ENCODE measurements at regions not wholly inside any gene's neighbourhood (a gene's known extent, or its start where the extent isn't known, plus 50 kb on each side); places are given as distances from the start of the nearest gene placed in this dataset.

DNA sequence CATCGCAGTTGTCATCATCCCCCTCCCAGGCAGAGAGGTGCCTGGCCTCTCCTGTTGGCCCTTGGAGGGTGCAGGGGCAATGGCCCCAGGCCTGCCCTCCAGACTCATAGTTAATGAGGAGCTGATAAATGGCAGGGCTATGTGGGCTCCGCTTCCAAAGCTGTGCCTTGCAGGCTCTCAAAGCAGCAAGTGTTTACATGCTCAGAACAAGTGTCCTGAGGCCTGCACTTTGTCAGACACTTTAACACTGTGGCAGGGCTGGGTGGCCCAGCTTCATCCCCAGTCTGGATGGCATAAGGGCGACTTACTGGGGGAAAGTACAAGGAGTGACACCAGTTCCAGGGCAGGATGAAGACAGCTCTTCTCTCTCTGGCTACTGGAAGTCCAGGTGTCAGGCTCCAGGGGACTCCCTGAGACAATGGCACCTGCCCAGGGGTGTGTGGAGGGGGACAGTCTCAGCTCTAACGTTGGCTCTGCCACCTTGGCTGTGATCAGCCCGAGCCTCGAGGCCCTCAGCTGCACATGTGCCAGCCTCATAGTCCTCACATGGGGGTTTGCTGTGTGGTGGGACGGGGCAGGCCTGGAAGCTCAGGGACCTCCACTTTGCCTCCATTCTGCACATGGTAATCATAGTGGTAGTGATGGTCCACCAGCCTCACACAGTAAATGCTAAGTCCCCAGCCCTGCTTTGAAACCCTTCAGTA lies 153.4 kb downstream of the BARX1 start:
- no peak overlapping the region for H3K4me3 ChIP-seq
- WGBS, 2 donors (ENCODE audit: low coverage in 1 of 2), result no CpG with 5 or more reads among the region's 7 CpGs
- H3K27ac ChIP-seq, result no peak overlapping the region
- H3K27me3 ChIP-seq, result peaks cover 19% of the 10 kb centered on the region
- TF ChIP-seq, protein P1, sequence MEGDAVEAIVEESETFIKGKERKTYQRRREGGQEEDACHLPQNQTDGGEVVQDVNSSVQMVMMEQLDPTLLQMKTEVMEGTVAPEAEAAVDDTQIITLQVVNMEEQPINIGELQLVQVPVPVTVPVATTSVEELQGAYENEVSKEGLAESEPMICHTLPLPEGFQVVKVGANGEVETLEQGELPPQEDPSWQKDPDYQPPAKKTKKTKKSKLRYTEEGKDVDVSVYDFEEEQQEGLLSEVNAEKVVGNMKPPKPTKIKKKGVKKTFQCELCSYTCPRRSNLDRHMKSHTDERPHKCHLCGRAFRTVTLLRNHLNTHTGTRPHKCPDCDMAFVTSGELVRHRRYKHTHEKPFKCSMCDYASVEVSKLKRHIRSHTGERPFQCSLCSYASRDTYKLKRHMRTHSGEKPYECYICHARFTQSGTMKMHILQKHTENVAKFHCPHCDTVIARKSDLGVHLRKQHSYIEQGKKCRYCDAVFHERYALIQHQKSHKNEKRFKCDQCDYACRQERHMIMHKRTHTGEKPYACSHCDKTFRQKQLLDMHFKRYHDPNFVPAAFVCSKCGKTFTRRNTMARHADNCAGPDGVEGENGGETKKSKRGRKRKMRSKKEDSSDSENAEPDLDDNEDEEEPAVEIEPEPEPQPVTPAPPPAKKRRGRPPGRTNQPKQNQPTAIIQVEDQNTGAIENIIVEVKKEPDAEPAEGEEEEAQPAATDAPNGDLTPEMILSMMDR (IDR thresholded peaks at IDR 0.05), result no peak
- TF ChIP-seq POLR2AphosphoS5 (IDR thresholded peaks at IDR 0.05), result no peak
- no peak for TF ChIP-seq POLR2A (IDR thresholded peaks at IDR 0.05)
- no peak for ATAC-seq
- no peaks in the 10 kb centered on the region for H3K4me1 ChIP-seq
- H3K9me3 ChIP-seq, result peaks cover 0 to 17% (median 0%) of the 10 kb centered on the region in 3 donors
- no peaks in the 10 kb centered on the region for H3K36me3 ChIP-seq

DNA sequence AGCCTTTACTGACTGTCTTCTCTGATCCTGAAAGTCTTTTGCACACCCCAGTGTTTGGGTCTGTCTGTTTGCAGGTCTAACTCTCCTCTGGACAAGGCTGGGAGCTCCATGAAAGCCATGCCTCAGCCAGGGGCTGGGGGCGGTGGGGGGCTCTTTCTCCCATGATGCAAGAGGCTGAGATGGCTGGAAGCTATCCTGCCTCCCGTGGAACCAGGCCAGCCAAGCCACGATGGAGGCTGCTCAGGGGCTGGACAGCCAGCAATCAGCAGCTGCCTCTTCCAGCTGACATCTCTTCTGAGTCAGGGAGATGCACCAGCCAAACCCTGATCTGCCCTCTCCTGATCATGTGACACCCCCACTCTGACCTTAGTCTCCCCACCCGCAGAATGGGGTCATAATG lies 154.0 kb downstream of the BARX1 start:
- peaks cover 19% of the 10 kb centered on the region for H3K27me3 ChIP-seq
- H3K27ac ChIP-seq, result no peak overlapping the region
- TF ChIP-seq POLR2AphosphoS5 (IDR thresholded peaks at IDR 0.05), result no peak
- TF ChIP-seq, protein P1 (IDR thresholded peaks at IDR 0.05), result no peak
- TF ChIP-seq POLR2A (IDR thresholded peaks at IDR 0.05), result no peak
- TF ChIP-seq EP300 (IDR thresholded peaks at IDR 0.05), result no peak
- H3K4me3 ChIP-seq, result no peak overlapping the region
- peaks cover 0 to 17% (median 0%) of the 10 kb centered on the region in 3 donors for H3K9me3 ChIP-seq
- no peak for ATAC-seq
- no peaks in the 10 kb centered on the region for H3K4me1 ChIP-seq
- no peaks in the 10 kb centered on the region for H3K36me3 ChIP-seq
- no CpG with 5 or more reads among the region's 4 CpGs for WGBS, 2 donors (ENCODE audit: low coverage in 1 of 2)

DNA sequence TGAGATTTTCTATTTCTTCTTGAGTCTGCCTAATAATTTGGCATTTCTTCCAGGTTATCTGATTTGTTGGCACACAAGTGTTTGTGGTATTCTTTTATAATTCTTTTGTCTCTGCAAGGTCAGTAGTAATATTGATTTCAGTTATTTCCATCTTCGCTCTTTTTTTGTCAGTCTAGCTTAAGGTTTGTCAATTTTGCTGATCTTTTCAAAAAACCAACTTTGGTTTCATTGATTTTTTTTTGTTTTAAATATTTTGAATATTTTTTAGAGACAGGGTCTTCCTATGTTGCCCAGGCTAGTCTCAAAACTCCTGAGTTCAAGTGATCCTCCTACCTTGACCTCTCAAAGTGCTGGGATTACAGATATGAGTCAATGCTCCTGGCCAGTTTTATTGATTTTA lies 162.8 kb downstream of the BARX1 start:
- Histone ChIP-seq H3K9me3 (peaks cover 0 to 10% (median 0%) of the 10 kb centered on the region in 3 donors), H3K27me3 (no peaks in the 10 kb centered on the region), H3K36me3 (no peaks in the 10 kb centered on the region), H3K4me3 (no peak overlapping the region), H3K4me1 (no peaks in the 10 kb centered on the region), H3K27ac (no peak overlapping the region)
- WGBS, 2 donors (ENCODE audit: low coverage in 1 of 2), result 100% methylated on average over 1 of the region's 1 CpG
- ATAC-seq, result no peak
- no peak for TF ChIP-seq POLR2AphosphoS5 (IDR thresholded peaks at IDR 0.05)
- no peak for TF ChIP-seq POLR2A (IDR thresholded peaks at IDR 0.05)
- no peak for TF ChIP-seq EP300 (IDR thresholded peaks at IDR 0.05)
- TF ChIP-seq, protein P1 (IDR thresholded peaks at IDR 0.05), result no peak

- Histone ChIP-seq H3K4me3 (no peak overlapping the region), H3K9me3 (peaks cover 0 to 40% (median 0%) of the 10 kb centered on the region in 3 donors), H3K27ac (no peak overlapping the region), H3K4me1 (no peaks in the 10 kb centered on the region), H3K36me3 (no peaks in the 10 kb centered on the region), H3K27me3 (peaks cover under 1% of the 10 kb centered on the region)
- 80 to 100% methylated on average over 1 to 2 of the region's 2 CpGs for WGBS, 2 donors (ENCODE audit: low coverage in 1 of 2)
- no peak for ATAC-seq
- TF ChIP-seq, protein P1 (IDR thresholded peaks at IDR 0.05), result no peak
- TF ChIP-seq POLR2A (IDR thresholded peaks at IDR 0.05), result no peak
- no peak for TF ChIP-seq POLR2AphosphoS5 (IDR thresholded peaks at IDR 0.05)
- no peak for TF ChIP-seq EP300 (IDR thresholded peaks at IDR 0.05)
These were observed 169.0 kb downstream of the BARX1 start for GRCh38 chr9:93786204-93786603.

- no peak for ATAC-seq
- 90 to 93% methylated on average over 6 to 9 of the region's 11 CpGs for WGBS, 2 donors (ENCODE audit: low coverage in 1 of 2)
These were observed 178.3 kb downstream of the BARX1 start for GRCh38 chr9:93776873-93777272.

More at GRCh38 chr9:93776873-93777272, 178.3 kb downstream of the BARX1 start:
- H3K27me3 ChIP-seq, result peaks cover 5% of the 10 kb centered on the region
- H3K27ac ChIP-seq, result no peak overlapping the region
- TF ChIP-seq POLR2AphosphoS5 (IDR thresholded peaks at IDR 0.05), result no peak
- no peaks in the 10 kb centered on the region for H3K36me3 ChIP-seq
- peaks cover 0 to 6% (median 0%) of the 10 kb centered on the region in 3 donors for H3K9me3 ChIP-seq
- no peak overlapping the region for H3K4me3 ChIP-seq
- no peaks in the 10 kb centered on the region for H3K4me1 ChIP-seq

Measured in gastroesophageal sphincter (tissue), 4 donors.